DMS153 treated with DMSO at 0.1 percent for 48 hours (cell line): ENCODE measurements at regions not wholly inside any gene's neighbourhood (a gene's known extent, or its start where the extent isn't known, plus 50 kb on each side); places are given as distances from the start of the nearest gene placed in this dataset.
"Not testable (repeated sequence)": the region's sequence is repeated elsewhere in the genome, so short reads cannot be mapped to it uniquely, and the experiment has no call there.

Experiments used
- DNase-seq: peaks from one replicate; lab custom pipeline; 2025; ENCODE audit not compliant: unreplicated experiment; lab: John Stamatoyannopoulos, UW

DNA sequence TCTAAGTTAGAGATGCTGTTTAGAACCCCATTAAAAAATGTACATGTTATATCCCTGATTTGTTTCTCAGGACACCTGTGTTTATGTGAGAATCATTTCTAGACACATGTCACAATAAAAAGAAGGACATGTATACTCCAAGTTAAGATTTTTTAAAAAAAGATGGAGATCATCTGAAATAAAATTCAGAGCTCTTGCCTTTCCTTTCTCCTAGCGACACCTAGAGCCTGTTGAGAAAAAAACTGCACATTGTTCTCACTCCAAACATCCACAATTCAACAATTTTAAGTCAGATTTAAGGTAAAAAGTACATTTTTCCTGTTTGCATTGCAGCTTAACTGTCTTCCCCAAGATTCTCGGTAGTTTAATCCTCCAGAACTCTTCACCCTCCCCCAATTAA lies 171.8 kb downstream of the ATP6V0E2 start:
- not testable (repeated sequence) for DNase-seq

GRCh38 chr7:150046290-150047194 lies 172.8 kb downstream of the ATP6V0E2 start:
- not testable (repeated sequence) for DNase-seq

GRCh38 chr7:150047329-150047728 lies 173.6 kb downstream of the ATP6V0E2 start:
- DNase-seq: not testable (repeated sequence)

GRCh38 chr7:150047772-150048171 lies 174.0 kb downstream of the ATP6V0E2 start:
- peak; percentile 1 for DNase-seq

DNA sequence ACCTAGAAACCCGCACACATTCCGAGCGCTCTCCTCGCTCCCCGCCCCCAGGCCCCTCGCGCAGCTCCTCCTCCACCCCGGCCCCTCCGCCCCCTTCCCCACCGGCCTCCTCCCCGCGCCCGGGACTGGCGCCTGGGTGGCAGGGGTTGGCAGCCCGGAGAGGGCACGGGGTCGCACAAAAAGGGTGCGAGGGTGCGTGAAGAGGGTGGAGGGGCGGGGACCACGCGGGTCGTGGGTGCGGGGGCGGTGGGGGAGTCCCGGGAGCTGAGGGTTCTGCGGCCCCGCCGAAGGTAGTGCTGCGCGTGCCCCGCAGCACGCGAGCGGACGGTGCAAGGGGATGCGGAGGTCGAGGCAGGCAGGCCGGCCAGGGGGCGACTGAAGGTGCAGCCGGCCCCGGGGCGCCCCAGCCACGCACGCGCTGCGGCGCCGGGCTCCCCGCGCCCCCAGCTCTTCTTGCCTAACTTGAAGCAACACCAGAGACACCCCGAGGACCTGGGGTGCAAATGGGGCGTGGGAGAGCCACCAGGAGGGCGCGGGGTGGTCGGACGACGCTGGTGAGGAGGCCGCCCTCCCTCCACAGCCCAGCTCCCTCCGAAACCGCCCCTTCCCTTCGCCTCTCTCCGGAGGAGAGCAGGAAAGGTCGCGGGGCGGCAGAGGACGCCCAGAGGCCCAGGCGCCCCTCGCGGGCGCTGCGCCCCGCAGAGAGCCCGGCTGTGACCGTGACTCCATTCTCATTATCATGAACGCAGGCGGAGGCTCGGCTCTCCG lies 174.7 kb downstream of the ATP6V0E2 start:
- not testable (repeated sequence) for DNase-seq

DNA sequence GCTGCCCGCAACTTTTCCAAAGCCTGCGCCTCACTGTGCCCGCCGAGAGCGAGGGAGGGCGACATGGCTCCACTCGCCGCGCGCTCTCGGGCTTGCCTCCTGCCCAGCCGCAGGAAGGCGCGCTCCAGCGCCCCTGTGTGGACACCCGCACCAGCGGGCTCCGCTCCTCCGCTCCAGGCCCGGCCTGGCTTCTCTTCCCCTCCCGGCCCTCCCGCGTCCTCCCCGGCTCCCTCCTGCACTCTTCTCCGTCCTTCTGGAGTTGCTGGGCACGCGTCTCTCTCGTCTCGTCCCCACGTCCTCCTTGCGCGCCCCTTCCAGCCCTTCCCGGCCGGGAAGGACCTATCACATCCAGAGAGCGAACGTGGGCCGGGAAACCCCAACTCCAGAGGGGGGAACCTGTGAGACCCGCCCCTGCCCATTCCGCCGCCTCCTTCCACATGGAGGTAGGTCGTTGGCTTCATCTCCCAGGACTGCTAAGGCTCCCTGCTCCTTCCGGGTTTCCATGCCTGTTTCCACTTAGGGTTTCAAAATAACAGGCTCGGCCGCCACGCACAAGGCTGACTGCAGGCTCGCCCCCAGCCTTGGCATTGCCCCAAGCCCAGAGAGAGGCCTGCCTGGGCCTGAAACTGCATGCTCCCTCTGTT lies 175.4 kb downstream of the ATP6V0E2 start:
- peak; percentile 26 for DNase-seq

DNA sequence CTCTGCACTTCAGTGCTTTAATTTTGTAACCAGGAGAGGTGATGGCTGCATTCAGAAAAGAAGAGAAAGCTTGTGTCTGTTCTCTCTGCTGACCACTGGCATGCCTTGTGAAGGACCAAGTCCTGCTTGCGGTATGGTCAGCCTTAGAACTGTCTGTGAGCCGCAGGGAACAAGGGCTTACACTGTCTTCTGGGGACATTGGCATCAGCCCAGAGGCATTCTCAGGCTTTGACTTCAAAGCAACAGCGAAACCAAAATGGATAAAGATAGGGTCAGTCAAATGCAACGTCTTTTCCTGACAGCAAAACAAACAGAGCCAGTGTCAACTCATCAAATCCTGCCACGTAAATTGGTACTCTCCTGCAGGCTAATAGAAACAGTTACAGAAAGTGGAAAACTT lies 179.6 kb downstream of the ATP6V0E2 start:
- not testable (repeated sequence) for DNase-seq

- not testable (repeated sequence) for DNase-seq
These were observed 180.5 kb downstream of the ATP6V0E2 start for GRCh38 chr7:150054242-150054641.

GRCh38 chr7:150060259-150061221 lies 186.8 kb downstream of the ATP6V0E2 start:
- DNase-seq: not testable (repeated sequence)

DNA sequence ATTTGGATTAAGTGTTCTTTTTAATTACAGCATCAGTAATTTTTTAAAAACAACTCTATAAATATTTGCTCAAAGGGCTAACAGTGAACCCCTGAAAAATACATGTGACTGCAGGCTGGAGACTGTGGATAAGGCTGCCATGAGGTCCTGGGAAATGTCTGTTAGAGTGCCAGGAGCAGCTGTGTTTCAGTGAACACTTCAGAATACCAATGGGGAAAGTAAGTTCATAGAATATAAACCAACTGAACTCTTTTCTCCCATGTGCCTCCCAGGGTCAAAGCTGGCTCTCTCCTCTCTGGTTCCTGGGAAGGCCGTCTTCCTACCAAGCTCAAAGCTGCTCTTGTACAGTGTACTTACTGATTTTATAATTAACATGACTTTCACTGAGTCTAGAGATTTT lies 189.4 kb downstream of the ATP6V0E2 start:
- DNase-seq: not testable (repeated sequence)

GRCh38 chr7:150069555-150070313 lies 196.0 kb downstream of the ATP6V0E2 start:
- DNase-seq: not testable (repeated sequence)

GRCh38 chr7:150077543-150077942 lies 203.8 kb downstream of the ATP6V0E2 start:
- not testable (repeated sequence) for DNase-seq

- DNase-seq: not testable (repeated sequence)
These were observed 208.1 kb downstream of the ATP6V0E2 start for GRCh38 chr7:150081865-150082264.

DNA sequence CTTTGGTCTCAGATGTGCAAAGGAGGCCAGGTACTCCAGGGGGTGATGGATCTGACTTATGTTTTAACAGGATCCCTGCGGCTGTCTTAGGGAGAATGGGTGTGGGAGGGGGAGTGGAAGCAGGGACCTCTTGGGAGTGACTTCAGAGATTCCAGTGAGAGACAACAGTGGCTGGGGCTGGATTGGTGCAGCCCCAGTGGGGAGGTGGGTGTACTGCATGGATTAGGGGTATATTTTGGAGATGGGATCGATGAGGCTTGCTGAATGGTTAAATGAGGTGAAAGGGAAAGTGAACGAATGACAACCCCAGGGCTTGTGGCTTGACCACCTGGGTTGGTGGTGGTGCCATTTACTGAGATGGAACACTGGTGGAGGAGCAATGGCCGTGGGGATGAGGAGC lies 211.0 kb downstream of the ATP6V0E2 start:
- not testable (repeated sequence) for DNase-seq

GRCh38 chr7:150087478-150087877 lies 213.7 kb downstream of the ATP6V0E2 start:
- DNase-seq: not testable (repeated sequence)

DNA sequence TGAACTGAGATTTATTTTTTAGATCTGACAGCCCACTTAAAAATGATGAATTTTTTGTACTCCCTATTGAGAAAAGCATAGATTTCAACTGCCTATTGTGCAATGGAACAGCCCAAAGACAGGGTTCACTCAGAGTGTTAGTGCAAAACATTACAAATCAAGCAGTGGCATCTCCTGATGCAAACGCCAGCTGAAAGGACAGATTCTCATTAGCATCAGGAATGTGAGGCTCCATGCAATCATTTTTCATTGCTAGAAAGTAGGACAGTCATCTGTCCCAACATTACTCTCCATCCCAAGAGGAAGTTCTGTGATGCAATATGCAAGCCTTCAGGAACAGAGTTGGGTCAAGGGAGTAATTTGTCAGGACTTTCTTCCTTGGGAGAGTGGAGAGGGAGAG lies 215.4 kb downstream of the ATP6V0E2 start:
- DNase-seq: not testable (repeated sequence)

DNA sequence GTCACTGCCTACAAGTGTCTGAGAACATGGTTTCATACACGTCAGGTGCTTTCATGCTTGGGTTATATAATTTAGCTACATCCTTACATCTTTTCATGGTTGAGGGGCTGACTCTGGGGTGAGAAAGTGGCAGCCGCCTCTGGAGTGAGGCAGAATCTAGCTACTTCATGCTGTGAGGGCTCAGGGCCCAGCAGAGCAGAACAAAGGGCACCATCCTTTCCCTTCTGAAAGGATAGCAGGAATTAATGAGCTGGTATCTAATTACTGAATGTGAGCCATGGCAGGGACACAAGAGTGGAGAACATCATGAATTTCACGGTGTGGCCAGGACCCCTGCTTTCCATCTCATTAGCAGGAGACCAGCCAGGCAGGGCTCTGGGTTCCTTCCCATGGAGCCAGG lies 217.0 kb downstream of the ATP6V0E2 start:
- not testable (repeated sequence) for DNase-seq

DNA sequence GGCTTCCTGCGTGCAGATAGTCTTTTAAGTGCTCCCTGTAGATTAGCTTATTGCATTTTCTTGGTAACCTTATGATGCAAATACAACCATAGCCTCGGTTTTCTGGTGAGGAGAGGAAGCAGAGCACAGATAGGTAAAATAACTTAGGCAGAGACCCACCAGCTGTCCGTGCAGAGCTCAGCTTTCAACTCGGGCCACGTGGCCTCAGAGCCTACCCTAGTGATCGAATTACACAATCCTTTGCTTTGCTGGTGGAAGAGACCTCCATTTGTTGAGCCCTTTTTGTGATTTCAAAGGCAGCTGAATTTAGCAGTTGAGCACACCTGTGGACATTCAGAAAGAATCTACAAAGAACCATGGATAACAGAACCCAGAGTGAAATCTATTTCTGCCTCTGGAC lies 220.1 kb downstream of the ATP6V0E2 start:
- DNase-seq: not testable (repeated sequence)

- not testable (repeated sequence) for DNase-seq
These were observed 222.6 kb downstream of the ATP6V0E2 start for GRCh38 chr7:150096213-150096994.
